Bone marrow (tissue), 2 donors: ENCODE measurements at regions not wholly inside any gene's neighbourhood (a gene's known extent, or its start where the extent isn't known, plus 50 kb on each side); places are given as distances from the start of the nearest gene placed in this dataset.
"Not testable (repeated sequence)": the region's sequence is repeated elsewhere in the genome, so short reads cannot be mapped to it uniquely, and the experiment has no call there.

Experiments
- DNase-seq, 2 donors: peaks; one replicate each; lab custom pipeline; 2025; lab: John Stamatoyannopoulos, UW

DNA sequence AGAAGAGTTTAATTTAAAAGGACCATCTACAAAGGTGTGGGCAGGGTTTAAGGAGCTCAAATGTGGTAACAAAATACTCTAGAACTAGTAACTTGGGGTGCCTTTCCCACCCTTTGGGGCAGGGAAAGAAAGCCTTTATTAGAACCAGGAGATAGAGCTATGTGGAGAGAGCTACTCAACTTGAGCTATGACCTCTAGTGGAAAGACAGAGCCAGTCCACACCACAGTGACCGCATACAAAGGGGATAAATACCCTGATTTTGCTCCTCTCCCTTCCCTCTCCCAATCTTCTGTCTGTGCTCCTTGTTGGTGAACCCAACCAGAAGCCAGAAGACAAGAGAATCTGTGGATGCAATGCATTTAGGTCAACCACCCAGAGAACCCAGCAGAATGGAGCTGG, 54.4 kb upstream of the JAK1 start:
- no peak for DNase-seq

DNA sequence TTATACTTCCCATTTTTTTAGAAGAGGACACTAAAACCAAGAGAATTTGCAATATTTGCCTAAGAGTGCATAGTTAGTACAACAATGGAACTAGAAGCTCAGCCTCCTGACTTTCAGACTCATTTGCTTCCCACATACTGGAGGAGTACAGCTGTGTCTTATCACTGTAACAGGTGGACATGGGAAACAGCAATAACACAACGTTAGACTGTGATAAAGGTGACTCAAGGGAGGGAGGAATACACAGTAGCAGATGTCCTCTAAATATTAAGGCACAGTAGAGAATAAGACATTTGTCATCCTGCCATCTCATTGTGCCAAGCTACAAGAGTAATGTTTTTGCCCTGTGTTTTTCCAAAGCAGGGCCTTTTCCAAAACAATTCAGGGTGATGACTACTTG, 55.4 kb upstream of the JAK1 start:
- no peak for DNase-seq

- DNase-seq = no peak
Measured at GRCh38 chr1:65022216-65022615, 55.9 kb upstream of the JAK1 start.

DNA sequence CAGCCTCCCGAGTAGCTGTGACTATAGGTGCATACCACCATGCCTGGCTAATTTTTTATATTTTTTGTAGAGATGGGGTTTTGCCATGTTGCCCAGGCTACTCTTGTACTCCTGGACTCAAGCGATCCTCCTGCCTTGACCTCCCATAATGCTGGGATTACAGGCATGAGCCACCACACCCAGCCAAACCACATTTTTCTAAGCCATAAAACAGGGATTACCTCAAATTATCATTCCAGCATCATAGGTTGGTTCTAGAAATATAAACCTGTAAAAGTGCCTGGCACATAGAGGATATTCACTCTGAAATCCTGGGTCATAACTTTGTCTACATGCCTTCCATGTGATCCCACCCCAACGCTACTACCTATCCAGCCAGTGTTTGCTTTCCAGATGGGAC, 59.4 kb upstream of the JAK1 start:
- DNase-seq = no peak

- no peak for DNase-seq
Measured at GRCh38 chr1:65026235-65026634, 59.9 kb upstream of the JAK1 start.

DNA sequence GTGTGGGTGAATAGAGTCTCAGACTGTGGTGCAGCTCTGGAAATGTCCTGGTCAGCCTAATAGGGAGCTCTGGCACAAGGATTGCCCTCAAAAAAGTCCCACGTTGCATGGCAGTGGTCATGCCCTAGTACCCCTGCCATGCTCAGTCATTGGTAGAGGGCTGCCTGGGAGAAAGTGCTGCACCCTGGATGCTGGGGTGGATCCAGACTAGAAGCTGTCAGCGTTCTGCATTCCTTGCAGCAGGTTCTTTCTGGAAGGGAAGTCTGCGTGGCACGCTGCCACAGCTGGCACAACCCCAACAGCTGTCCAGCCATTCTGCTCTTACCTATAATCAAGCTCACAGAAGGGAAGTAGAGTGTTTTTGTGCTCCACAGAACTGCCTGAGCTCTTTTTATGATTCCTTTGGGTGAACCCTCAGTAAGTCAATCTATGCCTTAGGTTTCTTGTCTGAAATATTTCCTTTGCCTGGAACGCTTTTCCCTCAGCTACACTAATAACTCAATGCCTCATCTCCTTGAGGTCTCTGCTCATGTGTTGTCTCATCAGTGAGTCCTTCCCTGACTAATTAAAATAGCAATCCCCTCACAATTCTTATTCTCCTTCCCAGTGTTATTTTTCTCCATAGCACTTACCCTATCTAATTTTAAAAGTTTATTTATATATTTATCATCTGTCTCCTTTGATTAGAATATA, 61.5 kb upstream of the JAK1 start:
- DNase-seq = no peak

- DNase-seq = not testable (repeated sequence)
Measured at GRCh38 chr1:65029434-65029833, 63.1 kb upstream of the JAK1 start.

- not testable (repeated sequence) for DNase-seq
Measured at GRCh38 chr1:65034879-65035278, 68.5 kb upstream of the JAK1 start.

- no peak for DNase-seq
Measured at GRCh38 chr1:65036570-65037051, 70.3 kb upstream of the JAK1 start.

- no peak for DNase-seq
Measured at GRCh38 chr1:65039066-65039465, 72.7 kb upstream of the JAK1 start.

- DNase-seq = no peak
Measured at GRCh38 chr1:65039508-65039907, 73.2 kb upstream of the JAK1 start.

- DNase-seq = no peak
Measured at GRCh38 chr1:65042467-65042866, 76.1 kb upstream of the JAK1 start.

DNA sequence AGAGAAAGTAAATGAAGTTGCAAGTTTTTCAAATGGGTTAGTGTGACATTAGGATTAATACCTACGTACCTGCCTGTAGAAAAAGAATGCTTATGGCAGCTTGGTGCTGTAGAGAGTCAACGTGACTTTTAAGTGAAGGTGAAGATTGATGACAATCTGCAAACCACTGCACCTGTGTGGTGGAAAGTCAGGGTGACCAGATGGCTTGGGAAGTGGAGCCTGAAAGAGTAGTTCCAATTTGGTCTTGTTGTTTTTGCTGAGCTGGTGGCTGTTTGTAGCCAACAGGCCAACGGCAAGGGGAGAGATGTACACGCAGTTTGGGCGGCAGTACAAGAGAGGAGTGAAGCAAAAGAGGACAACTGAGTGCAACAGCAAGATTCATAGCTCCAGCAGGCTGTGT, 78.1 kb upstream of the JAK1 start:
- no peak for DNase-seq

DNA sequence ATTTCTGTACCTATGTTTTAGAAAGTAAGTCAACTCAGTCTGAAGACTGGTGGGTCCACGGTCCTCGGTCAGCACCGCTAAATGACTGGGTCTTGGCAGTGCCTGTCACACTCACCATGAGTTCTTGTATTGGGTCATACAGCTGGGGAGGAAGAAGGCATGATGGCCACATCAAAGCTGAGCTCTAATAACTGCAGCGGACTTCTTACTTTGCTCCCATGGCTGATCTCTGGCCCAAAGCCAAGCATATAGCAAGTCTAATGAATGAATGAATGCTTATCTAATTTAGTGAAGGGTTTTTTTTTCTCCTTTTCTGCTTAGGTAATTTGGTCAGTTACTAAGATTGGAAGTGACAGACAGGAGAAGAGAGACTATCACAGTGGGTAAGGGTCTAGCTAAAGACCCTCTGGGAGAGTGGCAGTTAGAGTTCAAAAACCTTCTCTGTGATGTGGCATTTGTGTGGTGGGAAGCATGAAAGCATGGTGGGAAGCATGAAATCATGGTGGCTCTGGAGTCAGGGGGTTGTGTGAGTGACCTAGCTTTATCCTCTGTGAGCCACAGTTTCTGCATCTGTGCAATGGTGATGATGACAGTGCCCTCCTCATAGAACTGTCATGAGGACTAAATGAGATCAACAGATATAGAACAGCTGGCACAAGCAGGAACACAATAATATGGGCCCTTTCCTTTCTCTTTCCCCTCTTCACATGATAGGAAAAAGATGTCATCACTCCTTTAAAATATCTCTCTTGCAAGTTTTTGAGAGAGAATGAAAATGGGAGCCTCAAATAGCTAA, 78.9 kb upstream of the JAK1 start:
- no peak for DNase-seq

GRCh38 chr1:65048335-65048734, 82.0 kb upstream of the JAK1 start:
- no peak for DNase-seq

DNA sequence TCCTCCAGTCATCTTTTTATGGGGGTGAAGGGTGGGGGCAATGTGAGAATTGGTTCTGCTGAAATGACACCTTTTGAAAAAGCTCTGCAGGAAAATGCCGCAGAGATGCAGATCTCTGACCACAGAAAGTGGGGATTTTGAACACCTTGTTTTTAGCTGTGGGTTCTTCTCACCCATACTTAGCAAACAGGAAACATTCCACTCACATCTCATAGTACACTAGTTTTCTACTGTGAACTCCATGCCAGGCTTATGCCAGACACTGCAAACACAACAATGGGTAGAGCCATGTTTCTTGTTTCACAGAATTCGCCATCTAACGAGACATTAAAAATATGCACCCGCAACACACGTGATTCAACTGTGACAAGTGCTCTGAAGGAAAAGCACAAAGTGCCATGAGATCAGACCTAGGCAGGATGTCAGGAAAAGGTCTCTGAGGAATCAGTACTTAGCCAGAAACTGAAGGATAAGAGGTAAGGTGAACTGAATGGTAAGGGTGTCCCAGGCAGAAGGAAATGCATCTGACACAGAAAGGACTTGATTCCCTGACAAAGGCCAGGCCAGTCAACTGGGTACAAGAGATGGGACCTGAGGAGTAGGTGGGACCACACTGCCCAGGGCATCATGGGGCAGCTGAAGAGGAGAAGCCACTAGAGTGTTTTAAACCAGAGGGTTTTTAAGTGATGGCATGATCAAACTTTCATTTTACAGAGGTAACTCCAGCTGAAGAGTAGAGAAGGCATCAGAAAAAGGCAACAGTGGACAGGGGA, 83.8 kb upstream of the JAK1 start:
- DNase-seq = no peak

DNA sequence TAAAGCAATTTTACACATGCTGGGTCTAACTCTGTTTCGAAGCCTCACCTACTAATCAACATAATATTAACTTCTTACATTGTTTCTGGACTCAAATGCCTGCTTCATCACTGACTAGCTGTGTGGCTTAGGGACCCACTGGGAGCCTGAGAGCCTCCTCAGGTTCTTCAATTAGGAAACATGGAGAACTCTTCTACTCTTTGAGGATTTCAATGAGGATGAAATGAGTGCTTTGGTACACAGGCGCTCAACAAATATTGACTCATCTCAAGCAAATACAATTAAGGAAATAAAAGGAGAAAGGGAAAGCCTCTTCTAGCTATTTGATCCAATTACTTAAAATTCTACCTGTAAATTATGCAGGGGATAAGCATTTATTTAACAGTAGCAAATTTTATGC, 84.4 kb upstream of the JAK1 start:
- DNase-seq = no peak

DNA sequence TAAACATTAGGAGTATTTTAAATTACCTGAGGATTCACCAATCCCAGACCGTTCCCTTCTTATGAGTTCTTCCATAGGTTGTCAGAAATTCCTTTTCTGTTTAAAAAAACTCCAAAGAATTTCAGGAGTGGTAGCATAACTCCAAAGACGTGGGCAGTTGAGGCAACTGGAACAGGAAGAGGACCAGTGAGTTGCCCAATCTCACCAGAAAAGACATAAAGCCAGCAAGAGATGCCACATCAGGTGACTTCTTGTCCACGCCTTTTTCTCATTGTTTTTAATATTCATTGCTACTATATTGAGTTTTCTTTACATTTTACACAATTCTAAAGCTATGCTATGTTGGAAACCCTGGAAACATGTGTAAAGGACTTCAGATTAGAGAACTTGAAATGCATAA, 88.1 kb upstream of the JAK1 start:
- DNase-seq = no peak

- no peak for DNase-seq
Measured at GRCh38 chr1:65055747-65056146, 89.4 kb upstream of the JAK1 start.

- no peak for DNase-seq
Measured at GRCh38 chr1:65056234-65056633, 89.9 kb upstream of the JAK1 start.

GRCh38 chr1:65056866-65057265, 90.5 kb upstream of the JAK1 start:
- DNase-seq = no peak

- no peak for DNase-seq
Measured at GRCh38 chr1:65059930-65060538, 88.0 kb upstream of the AK4 start.
